SK-N-SH (cell line): ENCODE measurements at regions not wholly inside any gene's neighbourhood (a gene's known extent, or its start where the extent isn't known, plus 50 kb on each side); places are given as distances from the start of the nearest gene placed in this dataset.

Experiments used
- CTCF ChIA-PET: fragments of 300-600, 350-600 bp; formaldehyde crosslinking; extraction: SDS; loops from one replicate; lab custom pipeline; 2021; lab: Yijun Ruan, JAX
- POLR2A ChIA-PET: fragments of 350-600 bp; sonication (Branson Sonifier 250); formaldehyde crosslinking; extraction: SDS; loops from one replicate; lab custom pipeline; 2020; ENCODE audit warnings: antibody characterized with exemption, inconsistent platforms; lab: Yijun Ruan, JAX
- DNase-seq: peaks from one replicate; pipeline ENCODE4 v3.0.0; 2012
- H2AFZ ChIP-seq: fragments of 200-600 bp; sonication (generic); 2 replicates; pipeline ENCODE4 v1.8.1; 2016; ENCODE audit warnings: antibody characterized with exemption, mild to moderate bottlenecking, low read depth
- H3F3A ChIP-seq: fragments of 200-600 bp; sonication (generic); replicated peaks from 2 replicates; pipeline ENCODE3; 2016; ENCODE audit warnings: antibody characterized with exemption, mild to moderate bottlenecking; ENCODE audit not compliant: insufficient read depth
- H3K27ac ChIP-seq, 2 experiments: fragments of 200-500 bp in 1 of 2; fragments of 200-600 bp in 1 of 2; sonication (Bioruptor generic) in 1 of 2; sonication (generic), shearing (Covaris generic) in 1 of 2; 2 replicates each; pipeline versions ENCODE4 v1.5.1 to v1.6.1; 2014 to 2016; ENCODE audit warnings: low read depth in 2 of 2, inconsistent platforms in 1 of 2, low read length in 1 of 2, mild to moderate bottlenecking in 1 of 2, mixed read lengths in 1 of 2
- H3K27me3 ChIP-seq: fragments of 200-600 bp; sonication (generic), shearing (Covaris generic); 2 replicates; pipeline ENCODE4 v1.6.1; 2016; ENCODE audit warnings: mixed run types; ENCODE audit not compliant: insufficient read depth
- H3K36me3 ChIP-seq, 2 experiments: fragments of 200-500 bp in 1 of 2; fragments of 200-600 bp in 1 of 2; sonication (Bioruptor generic) in 1 of 2; sonication (generic) in 1 of 2; replicated peaks in 1 of 2; 2 replicates each; pipeline versions ENCODE3 to v1.5.1; 2014 to 2016; ENCODE audit warnings: low read length in 1 of 2, mild to moderate bottlenecking in 1 of 2; ENCODE audit not compliant: insufficient read depth in 2 of 2, control insufficient read depth in 1 of 2
- H3K4me1 ChIP-seq, 2 experiments: fragments of 200-500 bp in 1 of 2; fragments of 200-600 bp in 1 of 2; sonication (Bioruptor generic) in 1 of 2; sonication (generic), shearing (Covaris generic) in 1 of 2; 2 replicates each; pipeline versions ENCODE4 v1.5.1 to v1.6.1; 2014 to 2016; ENCODE audit warnings: low read depth in 1 of 2, low read length in 1 of 2, mixed run types in 1 of 2; ENCODE audit not compliant: insufficient read depth in 2 of 2, control insufficient read depth in 1 of 2
- H3K4me2 ChIP-seq: fragments of 200-600 bp; sonication (generic), shearing (Covaris generic); 2 replicates; pipeline ENCODE4 v1.6.1; 2017; ENCODE audit warnings: mixed run types
- H3K4me3 ChIP-seq, 2 experiments: fragments of 200-500 bp in 1 of 2; fragments of 200-600 bp in 1 of 2; sonication (Bioruptor generic) in 1 of 2; sonication (generic), shearing (Covaris generic) in 1 of 2; 2 replicates each; pipeline versions ENCODE4 v1.5.1 to v1.8.1; 2014 to 2016; ENCODE audit warnings: low read depth in 2 of 2, inconsistent platforms in 1 of 2, low read length in 1 of 2, mild to moderate bottlenecking in 1 of 2, mixed read lengths in 1 of 2, moderate library complexity in 1 of 2
- H3K79me2 ChIP-seq: fragments of 200-600 bp; sonication (generic); 2 replicates; pipeline ENCODE4 v1.8.1; 2017; ENCODE audit warnings: mild to moderate bottlenecking; ENCODE audit not compliant: insufficient read depth
- H3K9ac ChIP-seq: fragments of 200-600 bp; sonication (generic); 2 replicates; pipeline ENCODE4 v1.6.1; 2017; ENCODE audit warnings: mixed run types
- H3K9me2 ChIP-seq: fragments of 200-600 bp; sonication (generic); 2 replicates; pipeline ENCODE4 v1.6.1; 2017; ENCODE audit warnings: mixed run types
- H3K9me3 ChIP-seq: fragments of 200-600 bp; sonication (generic); 2 replicates; pipeline ENCODE4 v1.6.1; 2017; ENCODE audit warnings: mixed run types, mild to moderate bottlenecking, moderate library complexity
- H4K20me1 ChIP-seq: fragments of 200-600 bp; sonication (generic); 2 replicates; pipeline ENCODE4 v1.6.1; 2017; ENCODE audit warnings: mild to moderate bottlenecking, mixed run types; ENCODE audit not compliant: insufficient read depth
- ELF1 ChIP-seq: IDR thresholded peaks from 2 replicates; pipeline ENCODE4 v1.4.0; 2012
- EZH2phosphoT487 ChIP-seq: fragments of 200-600 bp; sonication (generic); IDR thresholded peaks from 2 replicates; pipeline ENCODE4 v1.6.1; 2017; ENCODE audit warnings: low read depth, mixed run types, mild to moderate bottlenecking, antibody characterized with exemption, moderate library complexity, borderline replicate concordance
- FOSL2 ChIP-seq: IDR thresholded peaks from 2 replicates; pipeline ENCODE4 v1.4.0; 2012; ENCODE audit warnings: low read depth, mild to moderate bottlenecking, moderate library complexity, borderline replicate concordance
- FOXM1 ChIP-seq: IDR thresholded peaks from 2 replicates; pipeline ENCODE4 v1.4.0; 2012; ENCODE audit warnings: low read depth, mild to moderate bottlenecking
- GABPA ChIP-seq: IDR thresholded peaks from 2 replicates; pipeline ENCODE4 v1.4.0; 2012; ENCODE audit warnings: low read depth, mild to moderate bottlenecking
- JUND ChIP-seq: IDR thresholded peaks from 2 replicates; pipeline ENCODE4 v1.4.0; 2012
- MEF2A ChIP-seq: IDR thresholded peaks from 2 replicates; pipeline ENCODE4 v1.4.0; 2012; ENCODE audit warnings: low read depth, borderline replicate concordance
- POLR2AphosphoS5 ChIP-seq: IDR thresholded peaks from 2 replicates; pipeline ENCODE4 v1.6.1; 2012; ENCODE audit warnings: low read depth, low read length
- RCOR1 ChIP-seq: fragments of 150-350 bp; IDR thresholded peaks from 2 replicates; pipeline ENCODE4 v1.6.1; 2017; ENCODE audit warnings: antibody characterized with exemption, low read length
- TAF1 ChIP-seq: IDR thresholded peaks from 2 replicates; pipeline ENCODE4 v1.6.1; 2012; ENCODE audit warnings: low read depth, mild to moderate bottlenecking, low read length, moderate library complexity, borderline replicate concordance
- TEAD4 ChIP-seq: IDR thresholded peaks from 2 replicates; pipeline ENCODE4 v1.4.0; 2012; ENCODE audit warnings: mild to moderate bottlenecking, borderline replicate concordance; ENCODE audit not compliant: insufficient read depth
- USF1 ChIP-seq: IDR thresholded peaks from 2 replicates; pipeline ENCODE4 v1.4.0; 2012; ENCODE audit warnings: low read depth, borderline replicate concordance
- ZBTB33 ChIP-seq: IDR thresholded peaks from 2 replicates; pipeline ENCODE4 v1.4.0; 2012; ENCODE audit warnings: low read depth, borderline replicate concordance
- WGBS: methylation state at CpG from one replicate; pipeline ENCODE4 v1.1.6; 2017; ENCODE audit warnings: low lambda C conversion rate; 5-methylcytosine and 5-hydroxymethylcytosine counted together
- TF ChIP-seq, protein P1 (sequence below): IDR thresholded peaks from 2 replicates; pipeline ENCODE4 v1.6.1; 2012; ENCODE audit warnings: mild to moderate bottlenecking, low read depth, low read length, moderate library complexity
- TF ChIP-seq, protein P2 (sequence below): fragments of 200-600 bp; sonication (generic); IDR thresholded peaks from 2 replicates; pipeline ENCODE4 v1.6.1; 2017; ENCODE audit warnings: antibody characterized with exemption, mild to moderate bottlenecking, moderate library complexity
- TF ChIP-seq, protein P3 (sequence below): fragments of 150-350 bp; IDR thresholded peaks from 2 replicates; pipeline ENCODE4 v1.6.1; 2016; ENCODE audit warnings: mild to moderate bottlenecking, low read depth, low read length
- TF ChIP-seq, protein P4 (sequence below): fragments of 150-350 bp; IDR thresholded peaks from 2 replicates; pipeline ENCODE4 v1.6.1; 2017; ENCODE audit warnings: antibody characterized with exemption, low read length, low read depth, borderline replicate concordance

DNA sequence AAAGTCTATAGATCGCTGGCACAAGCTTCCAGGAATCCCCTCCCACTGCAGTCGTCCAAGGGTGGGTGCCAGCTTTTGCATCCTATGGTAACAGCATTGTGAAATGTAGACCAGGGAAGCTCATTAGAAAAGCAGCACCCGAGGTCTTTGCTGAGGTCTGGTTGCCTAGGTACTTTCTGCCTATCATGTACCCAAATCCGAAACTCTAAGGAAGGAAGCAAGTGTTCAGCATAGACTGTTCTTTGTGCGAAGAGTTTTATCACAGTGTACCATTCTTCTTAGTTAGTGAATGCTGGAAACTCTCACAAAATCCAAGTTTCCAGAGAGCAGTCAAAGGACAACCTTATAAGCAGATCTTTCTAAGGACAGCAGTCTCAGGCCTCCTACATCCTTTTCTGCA is 1532.7 kb upstream of the TMEM132C start:
- CTCF ChIA-PET = interaction anchor here (2.3 kb wide), 1 partner anchor 13 kb away, joined by 11 read pairs; no protein-coding TSS in a partner anchor
- DNase-seq = no peak

More for the DNA sequence above, 1532.7 kb upstream of the TMEM132C start:
- Histone ChIP-seq H3K9me2 (no peaks in the 10 kb centered on the region), H3K4me2 (no peak overlapping the region), H3K4me1 (no peaks in the 10 kb centered on the region), H3K36me3 (no peaks in the 10 kb centered on the region)
- TF ChIP-seq MEF2A (no peak), FOSL2 (no peak), JUND (no peak), USF1 (no peak), EZH2phosphoT487 (no peak), ZBTB33 (no peak), GABPA (no peak), TAF1 (no peak), FOXM1 (no peak), POLR2AphosphoS5 (no peak), ELF1 (no peak), TEAD4 (no peak), RCOR1 (no peak)
- TF ChIP-seq, protein P1, sequence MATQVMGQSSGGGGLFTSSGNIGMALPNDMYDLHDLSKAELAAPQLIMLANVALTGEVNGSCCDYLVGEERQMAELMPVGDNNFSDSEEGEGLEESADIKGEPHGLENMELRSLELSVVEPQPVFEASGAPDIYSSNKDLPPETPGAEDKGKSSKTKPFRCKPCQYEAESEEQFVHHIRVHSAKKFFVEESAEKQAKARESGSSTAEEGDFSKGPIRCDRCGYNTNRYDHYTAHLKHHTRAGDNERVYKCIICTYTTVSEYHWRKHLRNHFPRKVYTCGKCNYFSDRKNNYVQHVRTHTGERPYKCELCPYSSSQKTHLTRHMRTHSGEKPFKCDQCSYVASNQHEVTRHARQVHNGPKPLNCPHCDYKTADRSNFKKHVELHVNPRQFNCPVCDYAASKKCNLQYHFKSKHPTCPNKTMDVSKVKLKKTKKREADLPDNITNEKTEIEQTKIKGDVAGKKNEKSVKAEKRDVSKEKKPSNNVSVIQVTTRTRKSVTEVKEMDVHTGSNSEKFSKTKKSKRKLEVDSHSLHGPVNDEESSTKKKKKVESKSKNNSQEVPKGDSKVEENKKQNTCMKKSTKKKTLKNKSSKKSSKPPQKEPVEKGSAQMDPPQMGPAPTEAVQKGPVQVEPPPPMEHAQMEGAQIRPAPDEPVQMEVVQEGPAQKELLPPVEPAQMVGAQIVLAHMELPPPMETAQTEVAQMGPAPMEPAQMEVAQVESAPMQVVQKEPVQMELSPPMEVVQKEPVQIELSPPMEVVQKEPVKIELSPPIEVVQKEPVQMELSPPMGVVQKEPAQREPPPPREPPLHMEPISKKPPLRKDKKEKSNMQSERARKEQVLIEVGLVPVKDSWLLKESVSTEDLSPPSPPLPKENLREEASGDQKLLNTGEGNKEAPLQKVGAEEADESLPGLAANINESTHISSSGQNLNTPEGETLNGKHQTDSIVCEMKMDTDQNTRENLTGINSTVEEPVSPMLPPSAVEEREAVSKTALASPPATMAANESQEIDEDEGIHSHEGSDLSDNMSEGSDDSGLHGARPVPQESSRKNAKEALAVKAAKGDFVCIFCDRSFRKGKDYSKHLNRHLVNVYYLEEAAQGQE = no peak
- TF ChIP-seq, protein P2, sequence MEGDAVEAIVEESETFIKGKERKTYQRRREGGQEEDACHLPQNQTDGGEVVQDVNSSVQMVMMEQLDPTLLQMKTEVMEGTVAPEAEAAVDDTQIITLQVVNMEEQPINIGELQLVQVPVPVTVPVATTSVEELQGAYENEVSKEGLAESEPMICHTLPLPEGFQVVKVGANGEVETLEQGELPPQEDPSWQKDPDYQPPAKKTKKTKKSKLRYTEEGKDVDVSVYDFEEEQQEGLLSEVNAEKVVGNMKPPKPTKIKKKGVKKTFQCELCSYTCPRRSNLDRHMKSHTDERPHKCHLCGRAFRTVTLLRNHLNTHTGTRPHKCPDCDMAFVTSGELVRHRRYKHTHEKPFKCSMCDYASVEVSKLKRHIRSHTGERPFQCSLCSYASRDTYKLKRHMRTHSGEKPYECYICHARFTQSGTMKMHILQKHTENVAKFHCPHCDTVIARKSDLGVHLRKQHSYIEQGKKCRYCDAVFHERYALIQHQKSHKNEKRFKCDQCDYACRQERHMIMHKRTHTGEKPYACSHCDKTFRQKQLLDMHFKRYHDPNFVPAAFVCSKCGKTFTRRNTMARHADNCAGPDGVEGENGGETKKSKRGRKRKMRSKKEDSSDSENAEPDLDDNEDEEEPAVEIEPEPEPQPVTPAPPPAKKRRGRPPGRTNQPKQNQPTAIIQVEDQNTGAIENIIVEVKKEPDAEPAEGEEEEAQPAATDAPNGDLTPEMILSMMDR = no peak
- TF ChIP-seq, protein P3, sequence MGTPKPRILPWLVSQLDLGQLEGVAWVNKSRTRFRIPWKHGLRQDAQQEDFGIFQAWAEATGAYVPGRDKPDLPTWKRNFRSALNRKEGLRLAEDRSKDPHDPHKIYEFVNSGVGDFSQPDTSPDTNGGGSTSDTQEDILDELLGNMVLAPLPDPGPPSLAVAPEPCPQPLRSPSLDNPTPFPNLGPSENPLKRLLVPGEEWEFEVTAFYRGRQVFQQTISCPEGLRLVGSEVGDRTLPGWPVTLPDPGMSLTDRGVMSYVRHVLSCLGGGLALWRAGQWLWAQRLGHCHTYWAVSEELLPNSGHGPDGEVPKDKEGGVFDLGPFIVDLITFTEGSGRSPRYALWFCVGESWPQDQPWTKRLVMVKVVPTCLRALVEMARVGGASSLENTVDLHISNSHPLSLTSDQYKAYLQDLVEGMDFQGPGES = no peak
- TF ChIP-seq, protein P4, sequence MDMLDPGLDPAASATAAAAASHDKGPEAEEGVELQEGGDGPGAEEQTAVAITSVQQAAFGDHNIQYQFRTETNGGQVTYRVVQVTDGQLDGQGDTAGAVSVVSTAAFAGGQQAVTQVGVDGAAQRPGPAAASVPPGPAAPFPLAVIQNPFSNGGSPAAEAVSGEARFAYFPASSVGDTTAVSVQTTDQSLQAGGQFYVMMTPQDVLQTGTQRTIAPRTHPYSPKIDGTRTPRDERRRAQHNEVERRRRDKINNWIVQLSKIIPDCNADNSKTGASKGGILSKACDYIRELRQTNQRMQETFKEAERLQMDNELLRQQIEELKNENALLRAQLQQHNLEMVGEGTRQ = no peak
- TF ChIP-seq, all 33 proteins: peak for 0
- H3K9me3 ChIP-seq = no peaks in the 10 kb centered on the region
- no peak overlapping the region for H2AFZ ChIP-seq
- no peak overlapping the region for H3K9ac ChIP-seq
- no peak overlapping the region for H3K27ac ChIP-seq
- no peaks in the 10 kb centered on the region for H3K79me2 ChIP-seq
- 30% methylated on average over 5 of the region's 5 CpGs for WGBS
- no peaks in the 10 kb centered on the region for H3F3A ChIP-seq
- POLR2A ChIA-PET = no interaction called here
- H3K4me3 ChIP-seq = no peak overlapping the region
- no peaks in the 10 kb centered on the region for H4K20me1 ChIP-seq
- no peaks in the 10 kb centered on the region for H3K27me3 ChIP-seq
